Endodermal cell (in vitro differentiated cells): ENCODE measurements at regions not wholly inside any gene's neighbourhood (a gene's known extent, or its start where the extent isn't known, plus 50 kb on each side); places are given as distances from the start of the nearest gene placed in this dataset.

Source experiments
- DNase-seq: peaks from one replicate; pipeline ENCODE4 v3.0.0-alpha.2; 2017
- H3K27ac ChIP-seq: 2 replicates; pipeline ENCODE4 v1.5.1; 2013; ENCODE audit warnings: mild to moderate bottlenecking, low read depth, low read length, moderate library complexity
- H3K27me3 ChIP-seq: 2 replicates; pipeline ENCODE4 v1.6.1; 2013; ENCODE audit warnings: mild to moderate bottlenecking, low read length, moderate library complexity; ENCODE audit not compliant: insufficient read depth, control insufficient read depth, poor library complexity, severe bottlenecking
- H3K36me3 ChIP-seq: 2 replicates; pipeline ENCODE4 v1.7.0; 2013; ENCODE audit warnings: mild to moderate bottlenecking, low read length, moderate library complexity; ENCODE audit not compliant: control insufficient read depth, insufficient read depth
- H3K4me1 ChIP-seq: one replicate; pipeline ENCODE4 v1.7.0; 2013; ENCODE audit warnings: low read length; ENCODE audit not compliant: control insufficient read depth, insufficient read depth
- H3K4me3 ChIP-seq: 2 replicates; pipeline ENCODE4 v1.5.1; 2013; ENCODE audit warnings: mild to moderate bottlenecking, low read length, moderate library complexity
- H3K9ac ChIP-seq: 2 replicates; pipeline ENCODE4 v1.6.1; 2013; ENCODE audit warnings: mild to moderate bottlenecking, low read length, moderate library complexity; ENCODE audit not compliant: poor library complexity, severe bottlenecking; ENCODE audit errors: extremely low read depth
- H3K9me3 ChIP-seq: 2 replicates; pipeline ENCODE4 v1.6.1; 2013; ENCODE audit warnings: mild to moderate bottlenecking, low read length, moderate library complexity; ENCODE audit not compliant: control insufficient read depth
- H3K27ac Mint-ChIP-seq: 2 replicates; pipeline ENCODE4 v1.8.0; 2020; ENCODE audit warnings: mixed read lengths
- H3K27me3 Mint-ChIP-seq: 2 replicates; pipeline ENCODE4 v1.8.0; 2021; ENCODE audit warnings: mild to moderate bottlenecking, mixed read lengths; ENCODE audit not compliant: insufficient read depth
- H3K36me3 Mint-ChIP-seq: 2 replicates; pipeline ENCODE4 v1.8.0; 2020; ENCODE audit warnings: low read depth, mixed read lengths
- H3K4me1 Mint-ChIP-seq: 2 replicates; pipeline ENCODE4 v1.8.0; 2020; ENCODE audit warnings: mixed read lengths
- H3K4me3 Mint-ChIP-seq: 2 replicates; pipeline ENCODE4 v1.8.0; 2020; ENCODE audit warnings: mild to moderate bottlenecking, moderate library complexity, mixed read lengths
- H3K9me3 Mint-ChIP-seq: 2 replicates; pipeline ENCODE4 v1.8.0; 2020; ENCODE audit warnings: mild to moderate bottlenecking, mixed read lengths
- WGBS, 2 experiments: methylation state at CpG; one replicate each; pipeline versions ENCODE4 v1.1.5 to v1.1.7; 2013; ENCODE audit warnings: missing lambda C conversion rate in 2 of 2, mixed read lengths in 1 of 2; ENCODE audit not compliant: insufficient coverage in 1 of 2, insufficient read length in 1 of 2; 5-methylcytosine and 5-hydroxymethylcytosine counted together
- TF ChIP-seq, protein P1 (sequence below): fragments of 200-600 bp; sonication (generic); conservative IDR thresholded peaks from 2 replicates; pipeline ENCODE4 v1.5.0; 2021; ENCODE audit warnings: antibody characterized with exemption, mild to moderate bottlenecking

DNA sequence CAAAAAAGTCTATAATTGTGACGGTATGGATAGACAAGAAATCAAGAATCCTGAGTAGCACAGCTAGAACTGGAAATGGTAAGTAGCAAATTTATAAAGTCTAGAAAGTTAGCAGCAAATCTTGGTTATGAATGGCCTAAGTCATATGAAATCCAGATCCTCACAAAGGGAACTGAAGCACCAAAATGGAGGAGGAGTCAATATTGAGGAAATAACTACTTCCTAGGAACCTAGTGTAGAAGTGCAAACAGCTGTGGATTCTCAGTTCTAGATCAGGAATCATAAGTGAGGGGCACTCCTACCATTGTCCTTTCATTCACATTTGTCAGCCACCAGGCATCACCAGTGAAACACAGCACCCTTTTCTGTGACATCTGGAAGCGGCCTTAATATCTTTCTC is 202.2 kb upstream of the DCN start:
- H3K9ac ChIP-seq = no peak overlapping the region
- DNase-seq = no peak
- Mint-ChIP-seq H3K27ac (no peak overlapping the region), H3K36me3 (no peaks in the 10 kb centered on the region), H3K4me1 (peaks cover 9% of the 10 kb centered on the region), H3K27me3 (no peaks in the 10 kb centered on the region), H3K9me3 (no peaks in the 10 kb centered on the region), H3K4me3 (no peak overlapping the region)
- H3K36me3 ChIP-seq = no peaks in the 10 kb centered on the region
- peaks cover 2% of the 10 kb centered on the region for H3K9me3 ChIP-seq
- H3K4me3 ChIP-seq = no peak overlapping the region
- WGBS, 2 experiments = 87 to 100% methylated on average over 1 to 2 of the region's 2 CpGs
- no peaks in the 10 kb centered on the region for H3K27me3 ChIP-seq
- H3K27ac ChIP-seq = no peak overlapping the region
- H3K4me1 ChIP-seq = no peaks in the 10 kb centered on the region
- TF ChIP-seq, protein P1, sequence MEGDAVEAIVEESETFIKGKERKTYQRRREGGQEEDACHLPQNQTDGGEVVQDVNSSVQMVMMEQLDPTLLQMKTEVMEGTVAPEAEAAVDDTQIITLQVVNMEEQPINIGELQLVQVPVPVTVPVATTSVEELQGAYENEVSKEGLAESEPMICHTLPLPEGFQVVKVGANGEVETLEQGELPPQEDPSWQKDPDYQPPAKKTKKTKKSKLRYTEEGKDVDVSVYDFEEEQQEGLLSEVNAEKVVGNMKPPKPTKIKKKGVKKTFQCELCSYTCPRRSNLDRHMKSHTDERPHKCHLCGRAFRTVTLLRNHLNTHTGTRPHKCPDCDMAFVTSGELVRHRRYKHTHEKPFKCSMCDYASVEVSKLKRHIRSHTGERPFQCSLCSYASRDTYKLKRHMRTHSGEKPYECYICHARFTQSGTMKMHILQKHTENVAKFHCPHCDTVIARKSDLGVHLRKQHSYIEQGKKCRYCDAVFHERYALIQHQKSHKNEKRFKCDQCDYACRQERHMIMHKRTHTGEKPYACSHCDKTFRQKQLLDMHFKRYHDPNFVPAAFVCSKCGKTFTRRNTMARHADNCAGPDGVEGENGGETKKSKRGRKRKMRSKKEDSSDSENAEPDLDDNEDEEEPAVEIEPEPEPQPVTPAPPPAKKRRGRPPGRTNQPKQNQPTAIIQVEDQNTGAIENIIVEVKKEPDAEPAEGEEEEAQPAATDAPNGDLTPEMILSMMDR = no peak

DNA sequence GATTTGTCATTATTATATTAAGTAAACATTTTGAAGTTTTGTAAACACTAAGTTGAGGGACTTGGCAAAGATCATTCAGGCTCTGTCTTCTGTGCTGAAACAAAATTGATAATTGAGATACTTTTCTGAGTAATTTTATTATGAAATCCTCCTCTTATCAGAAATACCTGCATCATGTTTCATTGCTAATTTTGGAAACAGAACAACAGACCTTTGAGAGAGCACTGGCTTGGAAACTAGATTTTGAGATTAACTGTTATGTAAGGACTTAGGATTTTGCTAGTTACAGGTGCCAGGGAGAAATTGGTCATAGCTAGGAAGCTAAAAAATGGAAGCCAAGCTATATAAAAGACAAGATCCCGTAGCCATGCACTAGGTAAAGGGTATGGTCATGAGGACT is 201.7 kb upstream of the DCN start:
- WGBS, 2 experiments = 83 to 95% methylated on average over 1 of the region's 1 CpG
- Histone ChIP-seq H3K9me3 (no peaks in the 10 kb centered on the region), H3K36me3 (no peaks in the 10 kb centered on the region), H3K4me3 (no peak overlapping the region), H3K9ac (no peak overlapping the region), H3K4me1 (no peaks in the 10 kb centered on the region), H3K27ac (no peak overlapping the region), H3K27me3 (no peaks in the 10 kb centered on the region)
- H3K27ac Mint-ChIP-seq = no peak overlapping the region
- no peaks in the 10 kb centered on the region for H3K36me3 Mint-ChIP-seq
- H3K9me3 Mint-ChIP-seq = no peaks in the 10 kb centered on the region
- peaks cover 9% of the 10 kb centered on the region for H3K4me1 Mint-ChIP-seq
- no peak overlapping the region for H3K4me3 Mint-ChIP-seq
- TF ChIP-seq, protein P1 = no peak
- H3K27me3 Mint-ChIP-seq = no peaks in the 10 kb centered on the region
- no peak for DNase-seq

DNA sequence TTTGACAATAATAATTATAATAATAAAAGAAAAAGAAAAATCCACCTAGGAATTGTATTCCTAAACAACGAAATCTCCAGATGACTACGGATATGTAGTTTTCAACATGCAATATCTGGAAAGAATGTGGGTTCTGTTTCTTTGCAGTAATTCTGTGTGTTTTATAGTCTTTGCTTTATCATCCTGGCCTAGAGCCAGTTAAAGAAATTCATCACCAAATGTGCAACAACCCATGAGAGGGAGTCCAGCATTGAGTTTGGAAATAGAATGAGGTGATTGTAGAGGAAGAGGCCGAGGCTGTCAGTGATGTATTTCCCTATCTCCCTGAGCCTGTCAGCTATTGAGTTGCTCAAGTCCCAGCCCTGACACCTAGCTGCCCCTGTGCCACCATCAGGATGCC is 200.5 kb upstream of the DCN start:
- no peaks in the 10 kb centered on the region for H3K27me3 Mint-ChIP-seq
- H3K9me3 Mint-ChIP-seq = no peaks in the 10 kb centered on the region
- Histone ChIP-seq H3K27ac (no peak overlapping the region), H3K9me3 (no peaks in the 10 kb centered on the region), H3K4me1 (no peaks in the 10 kb centered on the region), H3K4me3 (no peak overlapping the region), H3K36me3 (no peaks in the 10 kb centered on the region), H3K27me3 (no peaks in the 10 kb centered on the region), H3K9ac (no peak overlapping the region)
- TF ChIP-seq, protein P1 = no peak
- no peak overlapping the region for H3K4me3 Mint-ChIP-seq
- no peaks in the 10 kb centered on the region for H3K36me3 Mint-ChIP-seq
- H3K4me1 Mint-ChIP-seq = peaks cover 6% of the 10 kb centered on the region
- no peak overlapping the region for H3K27ac Mint-ChIP-seq
- no peak for DNase-seq
- WGBS, 2 experiments = 92% methylated on average over 3 of the region's 3 CpGs; no CpG with 5 or more reads in 1 of the 2 experiments
